Neuron (in vitro differentiated cells): ENCODE measurements at regions not wholly inside any gene's neighbourhood (a gene's known extent, or its start where the extent isn't known, plus 50 kb on each side); places are given as distances from the start of the nearest gene placed in this dataset.

Experiments used
- H2AFZ ChIP-seq: one replicate; pipeline ENCODE4 v1.6.1; 2013; ENCODE audit warnings: low read depth, mild to moderate bottlenecking, inconsistent platforms, low read length, moderate library complexity
- H3K27me3 ChIP-seq: one replicate; pipeline ENCODE4 v1.6.1; 2013; ENCODE audit warnings: low read length; ENCODE audit not compliant: insufficient read depth
- H3K36me3 ChIP-seq: one replicate; pipeline ENCODE4 v1.6.1; 2013; ENCODE audit warnings: low read length; ENCODE audit not compliant: insufficient read depth
- H3K4me1 ChIP-seq: one replicate; pipeline ENCODE4 v1.6.1; 2013; ENCODE audit warnings: low read length; ENCODE audit not compliant: insufficient read depth
- H3K4me3 ChIP-seq: 2 replicates; pipeline ENCODE4 v1.5.1; 2013; ENCODE audit warnings: mild to moderate bottlenecking, low read length, moderate library complexity
- H3K9me3 ChIP-seq: one replicate; pipeline ENCODE4 v1.6.1; 2013; ENCODE audit warnings: low read length

DNA sequence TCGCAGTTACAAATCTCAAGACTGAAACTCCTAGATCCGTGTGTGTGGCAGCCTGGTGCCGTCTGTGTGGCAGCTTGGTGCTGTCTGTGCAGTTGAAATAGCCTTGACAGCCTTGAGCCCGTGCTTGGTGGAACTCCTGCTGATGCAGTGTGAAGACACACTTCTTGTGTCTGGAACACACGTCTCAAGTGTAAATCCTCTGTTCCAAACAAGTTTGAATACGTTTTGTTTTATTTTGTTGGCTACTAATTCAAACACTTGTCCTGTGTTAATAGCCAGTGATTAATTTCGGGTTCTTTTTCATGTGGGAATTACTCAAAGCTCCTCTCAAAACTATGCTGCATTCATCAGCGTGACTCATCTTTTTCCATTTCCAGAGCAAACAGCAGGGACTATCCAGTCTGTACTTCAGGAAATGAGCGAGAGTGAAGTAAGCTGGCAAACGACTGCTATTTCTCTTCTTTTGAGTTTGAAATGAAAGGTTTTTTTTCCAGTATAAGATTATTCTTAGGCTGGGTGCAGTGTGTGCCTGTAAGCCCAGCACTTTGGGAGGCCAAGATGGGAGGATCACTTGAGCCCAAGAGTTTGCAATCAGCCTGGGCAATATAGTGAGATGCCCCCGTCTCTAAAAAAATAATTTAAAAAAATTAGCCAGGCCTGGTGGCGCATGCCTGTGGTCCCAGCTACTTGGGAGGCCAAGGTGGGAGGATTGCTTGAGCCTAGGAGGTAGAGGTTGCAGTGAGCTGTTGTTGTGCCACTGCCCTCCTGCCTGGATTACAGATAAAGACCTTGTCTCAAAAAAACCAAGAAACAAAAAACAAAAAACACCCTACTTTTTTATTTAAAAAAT is 152.9 kb downstream of the SPP2 start:
- H3K36me3 ChIP-seq = no peaks in the 10 kb centered on the region
- H3K4me3 ChIP-seq = no peak overlapping the region
- H3K27me3 ChIP-seq = no peaks in the 10 kb centered on the region
- no peaks in the 10 kb centered on the region for H3K9me3 ChIP-seq
- H3K4me1 ChIP-seq = no peaks in the 10 kb centered on the region
- H2AFZ ChIP-seq = no peak overlapping the region

DNA sequence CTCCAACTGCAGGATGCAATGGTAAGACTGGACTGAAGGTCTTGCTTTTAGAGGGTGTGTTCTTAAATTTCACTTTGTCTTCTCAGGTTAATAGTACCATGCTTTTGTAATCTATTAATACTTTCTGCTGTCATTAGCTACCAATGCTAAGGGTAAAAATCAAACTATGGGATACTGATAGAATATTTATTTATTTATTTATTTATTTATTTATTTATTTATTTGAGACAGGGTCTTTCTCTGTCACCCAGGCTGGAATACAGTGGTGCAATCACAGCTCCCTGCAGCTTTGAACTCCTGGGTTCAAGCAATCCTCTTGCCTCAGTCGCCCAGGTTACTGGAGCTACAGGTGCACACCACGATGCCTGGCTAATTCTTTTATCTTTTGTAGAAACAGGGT is 152.1 kb downstream of the SPP2 start:
- Histone ChIP-seq H3K9me3 (no peaks in the 10 kb centered on the region), H3K36me3 (no peaks in the 10 kb centered on the region), H3K4me1 (no peaks in the 10 kb centered on the region), H3K4me3 (no peak overlapping the region), H3K27me3 (no peaks in the 10 kb centered on the region), H2AFZ (no peak overlapping the region)

DNA sequence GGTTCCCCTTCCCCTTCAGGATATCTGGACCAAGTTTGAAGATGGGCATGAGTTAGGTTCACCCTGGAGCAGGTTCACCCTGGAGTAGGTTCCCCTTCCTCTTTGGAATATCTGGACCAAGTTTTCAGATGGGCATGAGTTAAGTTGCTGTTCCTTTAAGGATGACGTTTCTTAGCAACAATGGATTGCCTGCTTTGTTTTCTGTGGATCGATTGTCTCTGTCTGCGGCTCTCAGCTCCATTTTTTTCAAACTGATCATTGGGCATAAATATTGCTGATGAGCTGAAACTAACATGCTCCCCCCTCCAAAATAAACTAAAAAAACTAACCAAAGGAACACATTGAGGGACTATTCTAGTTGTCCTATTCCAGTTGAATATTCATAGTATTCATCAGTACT is 149.5 kb downstream of the SPP2 start:
- Histone ChIP-seq H3K9me3 (no peaks in the 10 kb centered on the region), H3K4me1 (no peaks in the 10 kb centered on the region), H3K4me3 (no peak overlapping the region), H3K36me3 (no peaks in the 10 kb centered on the region), H3K27me3 (no peaks in the 10 kb centered on the region), H2AFZ (no peak overlapping the region)

DNA sequence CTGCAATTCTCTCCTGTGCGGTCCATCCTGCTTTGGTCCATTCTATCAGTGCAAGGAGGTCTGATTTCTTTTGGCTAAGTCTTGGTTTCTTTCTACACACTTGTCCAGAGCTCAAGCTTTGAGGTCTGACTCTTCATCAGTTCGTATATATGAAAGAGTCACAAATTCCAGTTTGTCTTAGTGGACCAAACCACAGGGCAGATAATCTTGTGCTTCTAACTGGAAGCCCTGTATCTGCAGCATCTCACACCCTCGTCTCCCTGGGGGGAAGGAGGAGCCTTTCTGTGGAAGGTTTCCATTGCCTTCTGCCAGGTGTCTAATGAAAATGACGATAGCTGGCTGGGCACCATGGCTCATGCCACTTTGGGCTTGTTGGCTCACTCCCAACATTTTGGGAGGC is 148.5 kb downstream of the SPP2 start:
- Histone ChIP-seq H3K9me3 (no peaks in the 10 kb centered on the region), H2AFZ (no peak overlapping the region), H3K36me3 (no peaks in the 10 kb centered on the region), H3K4me3 (no peak overlapping the region), H3K27me3 (no peaks in the 10 kb centered on the region), H3K4me1 (no peaks in the 10 kb centered on the region)

DNA sequence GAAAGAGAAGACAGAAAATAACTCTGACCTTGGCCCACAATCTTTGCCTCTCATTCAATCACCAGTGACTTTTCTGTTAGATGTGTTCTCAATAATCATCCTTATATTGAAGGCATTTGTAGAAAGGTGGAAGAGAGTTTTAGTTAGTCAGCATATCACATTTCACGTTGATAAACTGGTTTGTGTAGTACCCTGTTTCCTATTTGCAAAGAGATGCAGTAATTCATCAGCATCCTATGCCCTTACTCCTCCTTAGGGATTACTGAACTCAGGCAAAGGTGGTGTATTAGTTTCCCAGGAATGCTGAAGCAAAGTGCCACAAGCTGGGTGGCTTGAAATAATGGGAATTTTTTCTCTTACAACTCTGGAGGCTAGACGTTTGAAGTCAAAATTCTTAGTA is 145.0 kb downstream of the SPP2 start:
- H2AFZ ChIP-seq = no peak overlapping the region
- H3K4me3 ChIP-seq = no peak overlapping the region
- no peaks in the 10 kb centered on the region for H3K9me3 ChIP-seq
- no peaks in the 10 kb centered on the region for H3K4me1 ChIP-seq
- H3K27me3 ChIP-seq = no peaks in the 10 kb centered on the region
- no peaks in the 10 kb centered on the region for H3K36me3 ChIP-seq

DNA sequence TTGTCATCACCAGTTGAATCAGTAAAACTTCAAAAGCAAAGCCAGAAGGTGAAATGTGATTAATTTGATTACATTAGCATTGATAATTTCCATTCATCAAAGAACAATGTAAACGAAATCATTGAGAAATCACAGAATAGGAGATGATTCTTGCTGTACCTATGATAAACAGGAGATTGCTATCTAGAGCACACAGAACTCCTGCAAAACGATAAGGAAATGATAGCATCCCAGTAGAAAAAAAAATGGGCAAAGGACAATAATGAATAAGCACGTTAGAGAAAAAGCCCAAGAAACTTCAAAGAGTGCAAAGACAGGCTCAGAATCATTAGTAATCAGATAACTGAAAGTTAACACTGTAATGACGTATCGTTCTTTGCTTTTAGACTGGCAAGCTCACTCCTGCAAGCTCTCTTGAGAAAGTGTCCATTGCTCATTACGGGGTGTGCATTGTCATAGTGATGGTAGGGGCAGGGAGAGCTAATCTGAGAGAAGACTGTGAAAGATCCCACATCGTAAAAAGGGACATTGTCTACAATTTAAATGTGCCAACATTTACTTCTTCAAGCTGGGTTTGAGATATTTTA is 143.6 kb downstream of the SPP2 start:
- Histone ChIP-seq H3K4me3 (no peak overlapping the region), H2AFZ (no peak overlapping the region), H3K9me3 (no peaks in the 10 kb centered on the region), H3K36me3 (no peaks in the 10 kb centered on the region), H3K27me3 (no peaks in the 10 kb centered on the region), H3K4me1 (no peaks in the 10 kb centered on the region)

DNA sequence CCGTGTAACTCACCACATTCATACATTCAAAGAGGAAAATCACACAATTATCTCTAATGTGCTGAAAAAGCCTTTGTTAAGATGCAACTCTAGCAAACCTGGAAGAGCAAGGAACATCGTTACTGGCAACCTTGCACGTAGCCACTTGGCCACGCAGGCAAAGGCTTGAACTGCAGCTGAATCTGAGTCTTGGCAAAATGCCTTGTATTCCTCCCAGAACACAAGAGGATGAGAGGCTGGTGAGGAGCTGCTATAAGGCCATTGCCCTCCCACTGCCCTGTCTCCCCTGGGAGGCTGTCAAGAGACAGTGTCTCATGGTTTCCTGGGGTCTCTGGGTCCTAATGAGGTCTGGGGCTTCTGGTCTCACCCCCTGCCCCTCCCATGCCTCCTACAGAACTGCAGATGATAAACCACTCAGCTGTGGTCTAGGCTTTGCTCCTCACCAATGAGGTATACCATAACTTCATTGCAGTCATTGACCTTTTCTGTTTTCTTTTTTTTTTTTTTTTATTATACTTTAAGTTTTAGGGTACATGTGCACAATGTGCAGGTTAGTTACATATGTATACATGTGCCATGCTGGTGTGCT is 141.4 kb downstream of the SPP2 start:
- Histone ChIP-seq H3K4me3 (no peak overlapping the region), H3K27me3 (no peaks in the 10 kb centered on the region), H3K4me1 (no peaks in the 10 kb centered on the region), H3K36me3 (no peaks in the 10 kb centered on the region), H3K9me3 (no peaks in the 10 kb centered on the region), H2AFZ (no peak overlapping the region)

- H3K27me3 ChIP-seq = no peaks in the 10 kb centered on the region
- H2AFZ ChIP-seq = no peak overlapping the region
- H3K36me3 ChIP-seq = no peaks in the 10 kb centered on the region
- no peak overlapping the region for H3K4me3 ChIP-seq
- H3K9me3 ChIP-seq = no peaks in the 10 kb centered on the region
- no peaks in the 10 kb centered on the region for H3K4me1 ChIP-seq
Measured at GRCh38 chr2:234189786-234190300, 139.3 kb downstream of the SPP2 start.

GRCh38 chr2:234189230-234189629 is 138.7 kb downstream of the SPP2 start:
- Histone ChIP-seq H3K27me3 (no peaks in the 10 kb centered on the region), H3K4me1 (no peaks in the 10 kb centered on the region), H3K36me3 (no peaks in the 10 kb centered on the region), H2AFZ (no peak overlapping the region), H3K9me3 (no peaks in the 10 kb centered on the region), H3K4me3 (no peak overlapping the region)

DNA sequence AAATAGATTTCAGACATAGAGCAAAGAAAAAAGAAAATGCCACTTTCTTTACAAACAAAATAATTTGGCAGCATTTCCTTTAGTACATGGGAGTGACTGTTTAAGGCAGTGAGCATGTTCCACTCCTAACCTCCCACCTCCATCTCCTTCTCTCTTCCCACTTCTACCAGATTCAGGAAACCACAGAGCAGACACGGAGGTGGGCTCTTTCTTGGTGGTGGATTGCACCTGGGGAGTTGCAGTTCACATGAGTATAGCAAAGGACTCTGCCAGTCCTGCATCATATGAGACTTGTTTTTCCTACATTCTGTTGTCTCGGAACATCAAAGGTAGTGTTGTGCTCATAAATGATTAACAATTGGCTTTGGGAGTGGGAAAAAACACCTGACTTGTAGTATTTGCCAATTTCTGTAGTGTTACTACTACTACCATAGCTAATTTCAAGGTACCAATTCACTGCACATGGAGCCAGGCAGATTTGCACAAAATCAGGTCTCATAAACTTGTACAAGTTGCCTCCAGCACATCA is 137.2 kb downstream of the SPP2 start:
- no peaks in the 10 kb centered on the region for H3K9me3 ChIP-seq
- no peaks in the 10 kb centered on the region for H3K36me3 ChIP-seq
- peaks cover 3% of the 10 kb centered on the region for H3K27me3 ChIP-seq
- no peak overlapping the region for H2AFZ ChIP-seq
- no peaks in the 10 kb centered on the region for H3K4me1 ChIP-seq
- H3K4me3 ChIP-seq = no peak overlapping the region

DNA sequence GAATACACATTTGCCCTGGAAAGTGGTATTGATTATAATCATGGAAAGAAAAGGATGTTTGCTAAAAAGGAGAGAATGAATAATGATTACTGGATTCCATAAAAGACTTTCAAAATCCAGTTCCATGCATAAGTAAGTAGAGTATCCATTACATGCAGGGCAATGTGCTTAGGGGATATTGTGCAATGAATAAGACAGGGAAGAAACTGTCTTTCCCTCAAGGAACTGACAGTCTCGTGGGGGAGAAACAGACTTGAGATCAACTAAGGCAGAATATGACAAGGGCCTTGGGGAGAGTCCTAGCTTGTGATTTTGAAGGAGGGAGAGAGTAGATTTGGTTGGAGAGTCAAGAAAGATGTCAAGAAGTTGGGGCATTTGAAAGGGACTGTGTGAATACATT is 130.6 kb downstream of the SPP2 start:
- Histone ChIP-seq H3K4me3 (no peak overlapping the region), H3K4me1 (no peaks in the 10 kb centered on the region), H2AFZ (no peak overlapping the region), H3K36me3 (no peaks in the 10 kb centered on the region), H3K27me3 (peaks cover 6% of the 10 kb centered on the region), H3K9me3 (no peaks in the 10 kb centered on the region)

DNA sequence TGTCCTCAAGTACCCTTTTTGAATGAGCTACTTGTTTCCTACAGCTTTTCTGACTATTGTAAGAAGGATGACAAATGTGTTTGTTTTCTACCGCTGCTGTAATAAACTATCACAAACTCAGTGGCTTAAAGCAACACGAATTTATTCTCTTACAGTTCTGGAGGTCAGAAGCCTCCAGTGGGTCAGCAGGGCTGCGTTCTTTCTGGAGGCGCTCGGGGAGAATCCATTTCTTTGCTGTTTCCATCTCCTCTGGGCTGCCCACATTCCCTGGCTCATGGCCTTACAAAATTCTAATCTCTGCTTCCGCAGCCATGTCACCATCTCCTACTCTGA is 128.5 kb downstream of the SPP2 start:
- no peaks in the 10 kb centered on the region for H3K9me3 ChIP-seq
- no peak overlapping the region for H2AFZ ChIP-seq
- H3K4me3 ChIP-seq = no peak overlapping the region
- H3K36me3 ChIP-seq = no peaks in the 10 kb centered on the region
- peaks cover 6% of the 10 kb centered on the region for H3K27me3 ChIP-seq
- no peaks in the 10 kb centered on the region for H3K4me1 ChIP-seq

DNA sequence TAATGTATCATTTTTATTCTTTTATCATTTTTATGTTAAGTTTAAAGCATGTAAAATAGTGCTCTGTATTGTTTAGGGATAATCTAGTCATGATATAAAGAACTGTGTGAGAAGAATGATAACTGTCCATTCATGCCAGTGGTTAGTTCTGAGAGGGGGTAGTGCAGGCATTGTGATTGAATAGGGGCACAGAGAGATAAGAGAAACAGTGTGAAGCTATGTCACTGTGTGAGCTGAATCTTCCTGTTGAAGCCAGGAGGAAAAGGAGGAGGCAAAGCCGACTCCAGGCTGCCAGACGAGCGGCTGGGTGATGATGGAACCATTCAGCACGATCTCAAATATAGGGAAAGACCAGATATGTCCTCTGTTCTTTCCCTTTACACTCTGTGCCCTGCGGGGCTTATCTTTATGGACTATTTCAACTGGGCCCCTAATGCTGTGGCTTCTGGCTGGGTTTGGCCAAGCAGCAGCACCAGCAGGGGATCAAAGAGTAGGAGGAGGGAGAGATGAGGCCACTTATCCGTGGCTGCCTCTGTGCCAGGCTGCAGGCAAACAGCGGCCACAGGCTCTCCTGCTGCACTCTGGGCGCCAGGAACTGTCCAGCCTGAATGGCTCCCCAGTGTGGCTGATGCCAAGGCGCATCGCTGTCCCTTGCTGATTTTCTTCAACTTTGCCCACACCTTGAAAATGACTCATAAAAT is 128.0 kb downstream of the SPP2 start:
- Histone ChIP-seq H3K36me3 (no peaks in the 10 kb centered on the region), H3K4me1 (no peaks in the 10 kb centered on the region), H2AFZ (no peak overlapping the region), H3K27me3 (peaks cover 6% of the 10 kb centered on the region), H3K4me3 (no peak overlapping the region), H3K9me3 (no peaks in the 10 kb centered on the region)
